PFSK-1 (cell line): ENCODE measurements at regions not wholly inside any gene's neighbourhood (a gene's known extent, or its start where the extent isn't known, plus 50 kb on each side); places are given as distances from the start of the nearest gene placed in this dataset.

Experiments used
- POLR2AphosphoS5 ChIP-seq: IDR thresholded peaks from 2 replicates; pipeline ENCODE4 v1.6.1; 2012; ENCODE audit warnings: low read depth, mild to moderate bottlenecking, control low read depth, low read length, moderate library complexity
- REST ChIP-seq, 2 experiments: IDR thresholded peaks; 2 replicates each; pipeline versions ENCODE4 v1.6.1 to v1.8.0; 2011 to 2012; ENCODE audit warnings: low read depth in 2 of 2, low read length in 2 of 2, control low read depth in 1 of 2, inconsistent platforms in 1 of 2, mild to moderate bottlenecking in 1 of 2, moderate library complexity in 1 of 2; ENCODE audit not compliant: insufficient read depth in 1 of 2

GRCh38 chr5:92979716-92980115 lies 601.3 kb downstream of the NR2F1-AS1 start:
- TF ChIP-seq POLR2AphosphoS5 (no peak), REST (IDR thresholded peaks at IDR 0.05; ENCODE audit: insufficient read depth in 1 of 2, low read depth in 2 of 2, low read length in 2 of 2) (no peak)
